ENCODE measurements at regions not wholly inside any gene's neighbourhood (a gene's known extent, or its start where the extent isn't known, plus 50 kb on each side); places are given as distances from the start of the nearest gene placed in this dataset.

- DNase-seq (ENCODE audit: low read depth in 2 of 2): no peak
These were observed 154.7 kb downstream of the KTN1 start for GRCh38 chr14:55734731-55735130.

- no peak for DNase-seq (ENCODE audit: low read depth in 2 of 2)
These were observed 160.1 kb downstream of the KTN1 start for GRCh38 chr14:55739967-55740648.

GRCh38 chr14:55740649-55740989 lies 160.6 kb downstream of the KTN1 start:
- DNase-seq (ENCODE audit: low read depth in 2 of 2): no peak

GRCh38 chr14:55741240-55741639 lies 161.2 kb downstream of the KTN1 start:
- no peak for DNase-seq (ENCODE audit: low read depth in 2 of 2)

- DNase-seq (ENCODE audit: low read depth in 2 of 2): no peak
These were observed 163.5 kb downstream of the KTN1 start for GRCh38 chr14:55743551-55743950.

GRCh38 chr14:55744321-55744720 lies 164.3 kb downstream of the KTN1 start:
- no peak for DNase-seq (ENCODE audit: low read depth in 2 of 2)

- no peak for DNase-seq (ENCODE audit: low read depth in 2 of 2)
These were observed 165.9 kb downstream of the KTN1 start for GRCh38 chr14:55745906-55746305.

- DNase-seq (ENCODE audit: low read depth in 2 of 2): no peak
These were observed 166.6 kb downstream of the KTN1 start for GRCh38 chr14:55746558-55746957.

- DNase-seq (ENCODE audit: low read depth in 2 of 2): no peak
These were observed 167.2 kb downstream of the KTN1 start for GRCh38 chr14:55747186-55747585.

GRCh38 chr14:55749201-55749812 lies 169.3 kb downstream of the KTN1 start:
- no peak for DNase-seq (ENCODE audit: low read depth in 2 of 2)

GRCh38 chr14:55749946-55750345 lies 169.9 kb downstream of the KTN1 start:
- DNase-seq (ENCODE audit: low read depth in 2 of 2): no peak

- DNase-seq (ENCODE audit: low read depth in 2 of 2): no peak
These were observed 172.8 kb downstream of the KTN1 start for GRCh38 chr14:55752580-55753390.

- DNase-seq (ENCODE audit: low read depth in 2 of 2): no peak
These were observed 174.5 kb downstream of the KTN1 start for GRCh38 chr14:55754471-55754870.

- no peak for DNase-seq (ENCODE audit: low read depth in 2 of 2)
These were observed 174.9 kb downstream of the KTN1 start for GRCh38 chr14:55754871-55755270.

GRCh38 chr14:55756078-55756477 lies 176.1 kb downstream of the KTN1 start:
- no peak for DNase-seq (ENCODE audit: low read depth in 2 of 2)

- no peak for DNase-seq (ENCODE audit: low read depth in 2 of 2)
These were observed 176.6 kb downstream of the KTN1 start for GRCh38 chr14:55756557-55756956.

GRCh38 chr14:55758796-55759195 lies 178.8 kb downstream of the KTN1 start:
- no peak for DNase-seq (ENCODE audit: low read depth in 2 of 2)

- DNase-seq (ENCODE audit: low read depth in 2 of 2): no peak
These were observed 181.0 kb downstream of the KTN1 start for GRCh38 chr14:55760789-55761566.

- DNase-seq (ENCODE audit: low read depth in 2 of 2): no peak
These were observed 181.6 kb downstream of the KTN1 start for GRCh38 chr14:55761651-55762050.

- DNase-seq (ENCODE audit: low read depth in 2 of 2): no peak
These were observed 182.7 kb downstream of the KTN1 start for GRCh38 chr14:55762595-55763232.

GRCh38 chr14:55764784-55765183 lies 184.8 kb downstream of the KTN1 start:
- DNase-seq (ENCODE audit: low read depth in 2 of 2): no peak

- no peak for DNase-seq (ENCODE audit: low read depth in 2 of 2)
These were observed 186.1 kb downstream of the KTN1 start for GRCh38 chr14:55766071-55766470.

Data from stimulated activated CD4-positive, alpha-beta T cell treated with anti-CD3 and anti-CD28 coated beads, Interleukin-1b, Interleukin-23, amount 100 ng/mL, for 1 hour (primary cell).